ENCODE measurements at regions not wholly inside any gene's neighbourhood (a gene's known extent, or its start where the extent isn't known, plus 50 kb on each side); places are given as distances from the start of the nearest gene placed in this dataset.
A peak's percentile ranks its signal among the peaks of the same experiment; 100 is the strongest.

GRCh38 chr5:124372457-124372856, 374.0 kb downstream of the ZNF608 start:
- 94 to 100% methylated on average over 4 of the region's 4 CpGs for WGBS, 2 donors
- Histone ChIP-seq H3K9me3 (no peaks in the 10 kb centered on the region), H3K36me3 (no peaks in the 10 kb centered on the region), H3K4me3 (replicated peaks in 1 of 3) (no peak overlapping the region), H3K4me1 (no peaks in the 10 kb centered on the region), H3K27me3 (no peaks in the 10 kb centered on the region), H3K27ac (no peak overlapping the region)
- intact Hi-C loops (cut with DNase I), result no loop called here
- no peak for TF ChIP-seq POLR2A (IDR thresholded peaks at IDR 0.05)
- no peak for TF ChIP-seq CTCF (IDR thresholded peaks at IDR 0.05)
- DNase-seq, result no peak

DNA sequence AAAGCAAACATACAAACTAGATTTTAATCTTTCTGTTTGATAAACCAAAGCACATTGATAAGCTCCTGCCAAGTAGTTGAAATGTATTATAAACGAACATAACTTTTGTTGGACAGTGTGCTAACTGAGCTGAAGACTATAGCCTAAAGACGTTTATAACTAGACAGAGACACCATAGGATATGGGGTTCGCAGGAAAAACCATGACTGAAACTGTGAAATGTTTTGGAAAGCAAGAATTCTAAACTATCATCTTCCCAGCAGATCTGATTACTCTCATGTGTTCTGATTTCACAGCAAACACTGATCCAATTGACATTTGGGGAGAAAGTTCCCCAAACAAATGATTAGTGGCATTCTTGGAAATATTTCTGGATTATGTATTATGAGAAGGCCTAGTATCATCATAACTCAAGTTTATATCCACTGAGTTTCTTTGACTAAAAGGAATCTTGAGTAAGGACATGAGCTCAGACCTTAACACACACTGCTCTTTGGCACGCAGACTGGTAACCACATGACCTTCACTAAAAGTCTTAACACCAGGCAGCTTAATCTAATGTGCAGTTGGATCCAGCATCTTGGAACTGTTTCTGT, 375.2 kb downstream of the ZNF608 start:
- WGBS, 2 donors, result 74 to 84% methylated on average over 4 of the region's 4 CpGs
- intact Hi-C loops (cut with DNase I), result no loop called here

GRCh38 chr5:124370601-124371000, 375.8 kb downstream of the ZNF608 start:
- intact Hi-C loops (cut with DNase I), result no loop called here
- no peaks in the 10 kb centered on the region for H3K4me1 ChIP-seq

More for the DNA sequence above, 375.2 kb downstream of the ZNF608 start:
- Histone ChIP-seq H3K36me3 (no peaks in the 10 kb centered on the region), H3K4me3 (replicated peaks in 1 of 3) (no peak overlapping the region), H3K4me1 (no peaks in the 10 kb centered on the region), H3K27me3 (no peaks in the 10 kb centered on the region), H3K27ac (no peak overlapping the region), H3K9me3 (no peaks in the 10 kb centered on the region)
- TF ChIP-seq CTCF (IDR thresholded peaks at IDR 0.05), result no peak
- no peak for TF ChIP-seq POLR2A (IDR thresholded peaks at IDR 0.05)
- peak in 1 of 2 donors; percentile 8 for DNase-seq

DNA sequence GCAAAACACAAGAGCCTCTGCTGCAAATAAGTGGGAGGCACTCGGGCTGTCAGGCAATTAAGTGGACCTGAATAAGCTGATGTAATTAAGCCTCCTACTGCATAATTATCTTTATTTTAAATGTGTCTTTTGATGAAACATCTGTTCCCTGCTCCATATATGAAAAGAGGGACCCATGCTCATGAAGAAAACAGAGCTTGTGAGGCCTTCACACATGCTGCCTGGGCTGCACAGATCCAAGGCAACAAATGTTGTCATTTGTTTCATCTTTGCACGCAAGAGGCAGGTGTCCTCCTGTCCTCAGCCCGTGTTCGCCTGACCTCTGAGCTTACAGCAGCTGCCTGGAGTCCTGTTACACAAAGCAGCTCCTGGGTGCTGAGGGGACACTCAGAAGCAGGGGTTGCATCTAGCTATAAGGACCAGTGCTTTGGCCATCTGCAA, 381.1 kb downstream of the ZNF608 start:
- intact Hi-C loops (cut with DNase I), result no loop called here
- Histone ChIP-seq H3K27ac (no peak overlapping the region), H3K4me1 (no peaks in the 10 kb centered on the region), H3K27me3 (no peaks in the 10 kb centered on the region), H3K4me3 (replicated peaks in 1 of 3) (no peak overlapping the region), H3K9me3 (no peaks in the 10 kb centered on the region), H3K36me3 (no peaks in the 10 kb centered on the region)
- no peak for DNase-seq
- 77 to 87% methylated on average over 4 of the region's 4 CpGs for WGBS, 2 donors
- TF ChIP-seq POLR2A (IDR thresholded peaks at IDR 0.05), result no peak
- TF ChIP-seq CTCF (IDR thresholded peaks at IDR 0.05), result no peak

More at GRCh38 chr5:124370601-124371000, 375.8 kb downstream of the ZNF608 start:
- Histone ChIP-seq H3K4me3 (replicated peaks in 1 of 3) (no peak overlapping the region), H3K27me3 (no peaks in the 10 kb centered on the region), H3K36me3 (no peaks in the 10 kb centered on the region), H3K9me3 (no peaks in the 10 kb centered on the region), H3K27ac (no peak overlapping the region)
- TF ChIP-seq POLR2A (IDR thresholded peaks at IDR 0.05) (no peak), CTCF (IDR thresholded peaks at IDR 0.05) (no peak)
- DNase-seq, result no peak

DNA sequence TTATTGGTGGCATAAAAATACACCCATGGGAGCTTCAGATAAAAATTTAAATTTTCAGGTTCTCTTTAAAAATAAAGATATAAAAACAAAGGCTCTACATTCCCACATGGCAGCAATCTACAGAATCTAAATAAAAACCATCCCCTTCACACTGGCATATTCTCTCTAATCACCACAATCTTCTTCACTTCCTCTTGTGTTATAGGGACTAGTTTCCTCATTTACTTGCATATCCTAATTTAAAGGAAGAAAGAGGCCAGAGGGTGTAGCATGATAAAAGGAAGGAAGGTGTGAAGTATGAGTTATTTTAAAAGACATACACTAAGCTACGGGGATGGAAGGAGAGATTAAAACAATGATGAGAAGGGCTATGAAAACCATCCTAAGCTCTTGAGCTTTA, 390.5 kb downstream of the ZNF608 start:
- no peak for DNase-seq
- H3K27ac ChIP-seq, result no peak overlapping the region
- intact Hi-C loops (cut with DNase I), result no loop called here
- WGBS, 2 donors, result 93 to 94% methylated on average over 1 of the region's 1 CpG
- H3K4me3 ChIP-seq (replicated peaks in 1 of 3), result no peak overlapping the region
- TF ChIP-seq POLR2A (IDR thresholded peaks at IDR 0.05), result no peak
- H3K9me3 ChIP-seq, result no peaks in the 10 kb centered on the region
- H3K4me1 ChIP-seq, result no peaks in the 10 kb centered on the region
- no peaks in the 10 kb centered on the region for H3K27me3 ChIP-seq
- no peaks in the 10 kb centered on the region for H3K36me3 ChIP-seq

All from thyroid gland (tissue), 4 donors.